ENCODE measurements at regions not wholly inside any gene's neighbourhood (a gene's known extent, or its start where the extent isn't known, plus 50 kb on each side); places are given as distances from the start of the nearest gene placed in this dataset.

DNA sequence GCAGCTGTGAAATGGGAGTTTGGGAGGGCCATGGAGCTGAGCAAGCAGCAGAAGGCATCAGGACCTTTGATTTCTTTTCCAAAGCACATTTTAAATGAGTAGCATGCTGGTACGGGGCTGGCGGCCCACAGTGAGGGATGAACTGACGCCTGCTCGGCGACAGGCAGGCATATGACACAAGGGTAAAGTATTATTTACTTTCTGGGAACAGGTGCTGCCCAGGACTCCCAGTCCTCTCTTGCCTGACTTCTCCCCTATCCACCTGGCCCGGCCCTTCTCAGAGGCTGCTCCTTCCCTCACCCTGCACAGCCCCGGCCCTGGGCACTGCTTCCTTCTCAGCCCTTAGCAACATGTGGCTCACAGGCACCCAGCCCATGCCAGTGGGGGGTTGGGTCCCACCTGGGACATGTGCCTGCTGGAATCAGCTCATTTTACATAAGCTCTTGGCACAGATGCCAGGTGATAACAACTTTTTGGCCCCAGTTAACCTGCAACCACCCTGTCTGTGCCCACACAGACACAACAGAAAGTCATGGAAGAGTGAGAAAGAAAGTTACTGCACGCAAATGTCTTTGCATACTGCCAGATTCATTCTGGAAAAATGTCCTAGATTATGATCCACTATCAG is 112.3 kb upstream of the GADD45A start (continued):
- TF ChIP-seq TBP (IDR thresholded peaks at IDR 0.05; ENCODE audit: low read depth, low read length), result no peak
- TF ChIP-seq ZNF274 (IDR thresholded peaks at IDR 0.05; ENCODE audit: borderline replicate concordance, extremely low read depth, low read length), result no peak
- no peak for TF ChIP-seq FOSL1 (IDR thresholded peaks at IDR 0.05; ENCODE audit: insufficient read depth, low read depth, low read length)
- no peak for TF ChIP-seq SIX5 (IDR thresholded peaks at IDR 0.05; ENCODE audit: low read depth, low read length)
- no peak for TF ChIP-seq KDM4A (IDR thresholded peaks at IDR 0.05; ENCODE audit: low read depth, low read length, severe bottlenecking)
- TF ChIP-seq RAD21 (IDR thresholded peaks at IDR 0.05 in 1 of 2, conservative IDR thresholded peaks at IDR 0.05 in 1 of 2; ENCODE audit: low read depth in 2 of 2, low read length in 2 of 2), result no peak
- TF ChIP-seq BCL11A (IDR thresholded peaks at IDR 0.05; ENCODE audit: low read depth in 2 of 2, low read length in 2 of 2), result no peak
- TF ChIP-seq RFX5 (IDR thresholded peaks at IDR 0.05; ENCODE audit: borderline replicate concordance, low read depth, low read length), result no peak
- TF ChIP-seq SP1 (IDR thresholded peaks at IDR 0.05; ENCODE audit: low read depth, low read length), result no peak

All from H1 (cell line).